K562 (cell line): ENCODE measurements at regions not wholly inside any gene's neighbourhood (a gene's known extent, or its start where the extent isn't known, plus 50 kb on each side); places are given as distances from the start of the nearest gene placed in this dataset.

ENCODE experiments used
- PURB ChIP-seq: sonication (generic); formaldehyde crosslinking; IDR thresholded peaks from 2 replicates; pipeline ENCODE4 v1.9.0; 2021; ENCODE audit warnings: low read depth, mild to moderate bottlenecking, missing genetic modification reagents
- STAT5B ChIP-seq: fragments of 250-450 bp; sonication (Bioruptor Pico); IDR thresholded peaks from 2 replicates; pipeline ENCODE4 v1.8.0; 2021; ENCODE audit warnings: mild to moderate bottlenecking, inconsistent platforms
- ZNF449 ChIP-seq: fragments of 250-450 bp; sonication (Bioruptor Pico); IDR thresholded peaks from 2 replicates; pipeline ENCODE4 v1.8.0; 2022; ENCODE audit warnings: moderate library complexity, mild to moderate bottlenecking, inconsistent platforms
- TF ChIP-seq, protein P1 (sequence below): sonication (generic); formaldehyde crosslinking; IDR thresholded peaks from 2 replicates; pipeline ENCODE4 v1.8.1; 2022; ENCODE audit warnings: missing genetic modification reagents

- TF ChIP-seq PURB (CRISPR knock-in tag), result no peak
- TF ChIP-seq, protein P1, sequence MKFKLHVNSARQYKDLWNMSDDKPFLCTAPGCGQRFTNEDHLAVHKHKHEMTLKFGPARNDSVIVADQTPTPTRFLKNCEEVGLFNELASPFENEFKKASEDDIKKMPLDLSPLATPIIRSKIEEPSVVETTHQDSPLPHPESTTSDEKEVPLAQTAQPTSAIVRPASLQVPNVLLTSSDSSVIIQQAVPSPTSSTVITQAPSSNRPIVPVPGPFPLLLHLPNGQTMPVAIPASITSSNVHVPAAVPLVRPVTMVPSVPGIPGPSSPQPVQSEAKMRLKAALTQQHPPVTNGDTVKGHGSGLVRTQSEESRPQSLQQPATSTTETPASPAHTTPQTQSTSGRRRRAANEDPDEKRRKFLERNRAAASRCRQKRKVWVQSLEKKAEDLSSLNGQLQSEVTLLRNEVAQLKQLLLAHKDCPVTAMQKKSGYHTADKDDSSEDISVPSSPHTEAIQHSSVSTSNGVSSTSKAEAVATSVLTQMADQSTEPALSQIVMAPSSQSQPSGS (CRISPR knock-in tag), result no peak
- TF ChIP-seq STAT5B (CRISPR knock-in tag), result no peak
- no peak for TF ChIP-seq ZNF449 (CRISPR knock-in tag)
Observed at GRCh38 chr6:105880030-105880492, 206.1 kb upstream of the PRDM1 start.
